GM23338 (cell line): ENCODE measurements at regions not wholly inside any gene's neighbourhood (a gene's known extent, or its start where the extent isn't known, plus 50 kb on each side); places are given as distances from the start of the nearest gene placed in this dataset.

Experiments
- ATAC-seq: fragments of 200-7000 bp; cut with Tn5 transposase; 3 replicates; pipeline ENCODE4 v1.9.1; 2020
- DNase-seq: peaks from one replicate; pipeline ENCODE4 v3.0.0-alpha.2; 2015; ENCODE audit warnings: low spot score
- H2AFZ ChIP-seq: fragments of 200-600 bp; sonication (generic); 2 replicates; pipeline ENCODE4 v1.8.0; 2016; ENCODE audit warnings: antibody characterized with exemption, mild to moderate bottlenecking, moderate library complexity
- H3F3A ChIP-seq: fragments of 200-600 bp; sonication (generic); replicated peaks from 2 replicates; pipeline ENCODE4 v1.8.0; 2017; ENCODE audit warnings: antibody characterized with exemption, mixed run types, low read depth
- H3K27ac ChIP-seq: fragments of 200-600 bp; sonication (generic); 2 replicates; pipeline ENCODE4 v1.6.1; 2016; ENCODE audit warnings: low read depth
- H3K27me3 ChIP-seq: fragments of 200-600 bp; sonication (generic); 2 replicates; pipeline ENCODE4 v1.8.0; 2016; ENCODE audit warnings: mild to moderate bottlenecking, mixed run types, moderate library complexity; ENCODE audit not compliant: insufficient read depth
- H3K36me3 ChIP-seq: fragments of 200-600 bp; sonication (generic); 2 replicates; pipeline ENCODE4 v1.8.0; 2016; ENCODE audit warnings: mild to moderate bottlenecking; ENCODE audit not compliant: insufficient read depth
- H3K4me1 ChIP-seq: fragments of 200-600 bp; sonication (generic); 2 replicates; pipeline ENCODE4 v1.8.0; 2016; ENCODE audit warnings: mild to moderate bottlenecking, moderate library complexity; ENCODE audit not compliant: insufficient read depth
- H3K4me2 ChIP-seq: fragments of 200-600 bp; sonication (generic); 2 replicates; pipeline ENCODE4 v1.7.1; 2017; ENCODE audit warnings: mixed run types
- H3K4me3 ChIP-seq: fragments of 200-600 bp; sonication (generic); 2 replicates; pipeline ENCODE4 v1.6.1; 2016; ENCODE audit warnings: mixed run types
- H3K79me2 ChIP-seq: fragments of 200-600 bp; sonication (generic); replicated peaks from 2 replicates; pipeline ENCODE4 v1.8.0; 2017; ENCODE audit warnings: mild to moderate bottlenecking; ENCODE audit not compliant: insufficient read depth
- H3K9me2 ChIP-seq: fragments of 200-600 bp; sonication (generic); 2 replicates; pipeline ENCODE4 v1.8.0; 2017; ENCODE audit not compliant: insufficient read depth
- H4K20me1 ChIP-seq: fragments of 200-600 bp; sonication (generic); replicated peaks from 2 replicates; pipeline ENCODE4 v1.8.0; 2017; ENCODE audit warnings: mild to moderate bottlenecking; ENCODE audit not compliant: insufficient read depth
- H3K27ac Mint-ChIP-seq: 2 replicates; pipeline ENCODE4 v1.8.0; 2020; ENCODE audit warnings: inconsistent platforms, mild to moderate bottlenecking, moderate library complexity, mixed read lengths
- H3K27me3 Mint-ChIP-seq: 3 replicates; pipeline ENCODE4 v1.8.0; 2022; ENCODE audit warnings: low read depth, mild to moderate bottlenecking, moderate library complexity, mixed read lengths, inconsistent platforms; ENCODE audit not compliant: insufficient read depth, poor library complexity
- H3K36me3 Mint-ChIP-seq: 3 replicates; pipeline ENCODE4 v1.8.0; 2021; ENCODE audit warnings: low read depth, mild to moderate bottlenecking, inconsistent platforms, moderate library complexity, mixed read lengths
- H3K4me1 Mint-ChIP-seq: 3 replicates; pipeline ENCODE4 v1.8.0; 2020; ENCODE audit warnings: mild to moderate bottlenecking, inconsistent platforms, mixed read lengths
- H3K4me3 Mint-ChIP-seq: 3 replicates; pipeline ENCODE4 v1.8.0; 2021; ENCODE audit warnings: moderate library complexity, mild to moderate bottlenecking, inconsistent platforms, mixed read lengths
- H3K9me3 Mint-ChIP-seq: 3 replicates; pipeline ENCODE4 v1.8.0; 2020; ENCODE audit warnings: moderate library complexity, mild to moderate bottlenecking, inconsistent platforms, mixed read lengths
- CREB1 ChIP-seq: fragments of 250-450 bp; sonication (Bioruptor Pico); IDR thresholded peaks from 2 replicates; pipeline ENCODE4 v1.5.0; 2020; ENCODE audit warnings: low read depth, mild to moderate bottlenecking, moderate library complexity
- EZH2 ChIP-seq: fragments of 200-600 bp; sonication (generic); IDR thresholded peaks from one replicate; pipeline ENCODE4 v1.8.0; 2017; ENCODE audit warnings: antibody characterized with exemption, mild to moderate bottlenecking, low read depth; ENCODE audit not compliant: unreplicated experiment
- EZH2phosphoT487 ChIP-seq: fragments of 200-600 bp; sonication (generic); IDR thresholded peaks from one replicate; pipeline ENCODE4 v1.8.1; 2018; ENCODE audit warnings: antibody characterized with exemption; ENCODE audit not compliant: unreplicated experiment
- POLR2AphosphoS5 ChIP-seq: IDR thresholded peaks from 2 replicates; pipeline ENCODE4 v1.6.1; 2016; ENCODE audit warnings: antibody characterized with exemption, low read depth
- ZNF114 ChIP-seq: fragments of 250-450 bp; sonication (Bioruptor Pico); IDR thresholded peaks from 2 replicates; pipeline ENCODE4 v1.5.0; 2020; ENCODE audit warnings: mild to moderate bottlenecking, moderate library complexity
- ZNF331 ChIP-seq: fragments of 250-450 bp; sonication (Bioruptor Pico); IDR thresholded peaks from 2 replicates; pipeline ENCODE4 v1.5.0; 2020; ENCODE audit warnings: low read depth, mild to moderate bottlenecking, moderate library complexity
- TF ChIP-seq, protein P1 (sequence below), 2 experiments: fragments of 200-600 bp in 1 of 2; sonication (generic) in 1 of 2; conservative IDR thresholded peaks; 2 replicates each; pipeline versions ENCODE4 v1.5.1 to v1.6.1; 2016 to 2017; ENCODE audit warnings: antibody characterized with exemption in 2 of 2, low read depth in 2 of 2, mild to moderate bottlenecking in 2 of 2, moderate library complexity in 1 of 2
- TF ChIP-seq, protein P2 (sequence below): IDR thresholded peaks from one replicate; pipeline ENCODE4 v1.6.1; 2018; ENCODE audit warnings: antibody characterized with exemption; ENCODE audit not compliant: unreplicated experiment
- TF ChIP-seq, protein P3 (sequence below): fragments of 250-450 bp; sonication (Bioruptor Pico); IDR thresholded peaks from 2 replicates; pipeline ENCODE4 v1.5.0; 2020; ENCODE audit warnings: mild to moderate bottlenecking, moderate library complexity

DNA sequence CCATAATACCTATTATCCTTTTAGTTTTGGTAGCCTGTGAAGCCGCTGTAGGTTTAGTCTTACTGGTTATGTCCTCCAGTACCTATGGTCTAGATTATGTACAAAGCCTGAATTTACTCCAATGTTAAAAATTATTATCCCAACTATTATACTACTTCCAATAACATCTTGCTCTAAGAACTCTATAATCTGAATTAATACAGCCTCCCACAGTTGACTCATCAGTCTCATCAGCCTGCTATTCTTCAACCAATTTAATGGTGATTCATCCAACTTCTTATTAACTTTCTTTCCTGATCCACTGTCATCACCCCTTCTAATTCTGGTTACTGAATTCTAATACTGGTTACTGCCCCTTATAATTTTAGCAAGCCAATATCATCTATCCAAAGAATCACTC, 370.3 kb upstream of the OPRM1 start (continued):
- no peak for TF ChIP-seq CREB1
- TF ChIP-seq ZNF331 (CRISPR knock-in tag): no peak
- TF ChIP-seq, protein P1, sequence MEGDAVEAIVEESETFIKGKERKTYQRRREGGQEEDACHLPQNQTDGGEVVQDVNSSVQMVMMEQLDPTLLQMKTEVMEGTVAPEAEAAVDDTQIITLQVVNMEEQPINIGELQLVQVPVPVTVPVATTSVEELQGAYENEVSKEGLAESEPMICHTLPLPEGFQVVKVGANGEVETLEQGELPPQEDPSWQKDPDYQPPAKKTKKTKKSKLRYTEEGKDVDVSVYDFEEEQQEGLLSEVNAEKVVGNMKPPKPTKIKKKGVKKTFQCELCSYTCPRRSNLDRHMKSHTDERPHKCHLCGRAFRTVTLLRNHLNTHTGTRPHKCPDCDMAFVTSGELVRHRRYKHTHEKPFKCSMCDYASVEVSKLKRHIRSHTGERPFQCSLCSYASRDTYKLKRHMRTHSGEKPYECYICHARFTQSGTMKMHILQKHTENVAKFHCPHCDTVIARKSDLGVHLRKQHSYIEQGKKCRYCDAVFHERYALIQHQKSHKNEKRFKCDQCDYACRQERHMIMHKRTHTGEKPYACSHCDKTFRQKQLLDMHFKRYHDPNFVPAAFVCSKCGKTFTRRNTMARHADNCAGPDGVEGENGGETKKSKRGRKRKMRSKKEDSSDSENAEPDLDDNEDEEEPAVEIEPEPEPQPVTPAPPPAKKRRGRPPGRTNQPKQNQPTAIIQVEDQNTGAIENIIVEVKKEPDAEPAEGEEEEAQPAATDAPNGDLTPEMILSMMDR (conservative IDR thresholded peaks at IDR 0.05; ENCODE audit: low read depth in 2 of 2): no peak
- TF ChIP-seq POLR2AphosphoS5: no peak

DNA sequence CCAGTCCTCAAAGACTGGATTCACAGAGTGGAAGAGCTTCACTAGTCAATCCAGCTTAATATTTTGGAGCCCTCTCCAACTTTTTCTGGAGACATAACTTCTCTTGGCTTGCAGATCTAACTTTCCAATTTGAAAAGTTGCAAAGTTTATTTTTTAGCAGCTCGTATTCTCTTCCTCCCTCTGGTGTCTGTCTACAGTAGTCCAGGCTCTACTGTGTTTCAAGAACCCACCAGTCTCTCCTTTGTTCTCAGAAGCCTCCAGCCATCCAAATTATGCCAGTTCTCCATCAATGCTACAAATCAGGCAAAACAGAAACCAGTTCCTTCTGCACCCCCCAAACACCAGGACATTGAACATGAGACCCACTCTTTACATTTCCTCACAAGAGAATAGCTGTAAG, 376.1 kb upstream of the OPRM1 start:
- Mint-ChIP-seq H3K27me3 (no peaks in the 10 kb centered on the region), H3K4me3 (no peak overlapping the region), H3K9me3 (peaks cover 3% of the 10 kb centered on the region; the same call in 2 of the 3 replicates), H3K4me1 (peaks cover 12% of the 10 kb centered on the region; the same call in 2 of the 3 replicates), H3K36me3 (peaks cover 3% of the 10 kb centered on the region; the same call in 2 of the 3 replicates), H3K27ac (no peak overlapping the region)
- no peaks in the 10 kb centered on the region for H3K27me3 ChIP-seq
- no peaks in the 10 kb centered on the region for H3F3A ChIP-seq
- no peaks in the 10 kb centered on the region for H3K9me2 ChIP-seq
- DNase-seq: no peak
- peaks cover 18% of the 10 kb centered on the region; the same call in 1 of the 2 replicates for H3K4me1 ChIP-seq
- no peaks in the 10 kb centered on the region for H4K20me1 ChIP-seq
- no peak overlapping the region for H3K27ac ChIP-seq
- no peaks in the 10 kb centered on the region for H3K79me2 ChIP-seq
- no peak overlapping the region; the same call in 1 of the 2 replicates for H2AFZ ChIP-seq
- no peaks in the 10 kb centered on the region for H3K36me3 ChIP-seq
- H3K4me3 ChIP-seq: no peak overlapping the region
- H3K4me2 ChIP-seq: no peak overlapping the region
- no peak for ATAC-seq
- TF ChIP-seq, protein P1 (conservative IDR thresholded peaks at IDR 0.05; ENCODE audit: low read depth in 2 of 2): 0 out of 4 replicates have a peak, but pooled peaks of 1 of the 2 experiments have one; percentile 11
- TF ChIP-seq POLR2AphosphoS5: no peak
- TF ChIP-seq EZH2phosphoT487: no peak
- TF ChIP-seq, protein P2, sequence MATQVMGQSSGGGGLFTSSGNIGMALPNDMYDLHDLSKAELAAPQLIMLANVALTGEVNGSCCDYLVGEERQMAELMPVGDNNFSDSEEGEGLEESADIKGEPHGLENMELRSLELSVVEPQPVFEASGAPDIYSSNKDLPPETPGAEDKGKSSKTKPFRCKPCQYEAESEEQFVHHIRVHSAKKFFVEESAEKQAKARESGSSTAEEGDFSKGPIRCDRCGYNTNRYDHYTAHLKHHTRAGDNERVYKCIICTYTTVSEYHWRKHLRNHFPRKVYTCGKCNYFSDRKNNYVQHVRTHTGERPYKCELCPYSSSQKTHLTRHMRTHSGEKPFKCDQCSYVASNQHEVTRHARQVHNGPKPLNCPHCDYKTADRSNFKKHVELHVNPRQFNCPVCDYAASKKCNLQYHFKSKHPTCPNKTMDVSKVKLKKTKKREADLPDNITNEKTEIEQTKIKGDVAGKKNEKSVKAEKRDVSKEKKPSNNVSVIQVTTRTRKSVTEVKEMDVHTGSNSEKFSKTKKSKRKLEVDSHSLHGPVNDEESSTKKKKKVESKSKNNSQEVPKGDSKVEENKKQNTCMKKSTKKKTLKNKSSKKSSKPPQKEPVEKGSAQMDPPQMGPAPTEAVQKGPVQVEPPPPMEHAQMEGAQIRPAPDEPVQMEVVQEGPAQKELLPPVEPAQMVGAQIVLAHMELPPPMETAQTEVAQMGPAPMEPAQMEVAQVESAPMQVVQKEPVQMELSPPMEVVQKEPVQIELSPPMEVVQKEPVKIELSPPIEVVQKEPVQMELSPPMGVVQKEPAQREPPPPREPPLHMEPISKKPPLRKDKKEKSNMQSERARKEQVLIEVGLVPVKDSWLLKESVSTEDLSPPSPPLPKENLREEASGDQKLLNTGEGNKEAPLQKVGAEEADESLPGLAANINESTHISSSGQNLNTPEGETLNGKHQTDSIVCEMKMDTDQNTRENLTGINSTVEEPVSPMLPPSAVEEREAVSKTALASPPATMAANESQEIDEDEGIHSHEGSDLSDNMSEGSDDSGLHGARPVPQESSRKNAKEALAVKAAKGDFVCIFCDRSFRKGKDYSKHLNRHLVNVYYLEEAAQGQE: no peak
- TF ChIP-seq ZNF114 (CRISPR knock-in tag): no peak
- TF ChIP-seq, protein P3, sequence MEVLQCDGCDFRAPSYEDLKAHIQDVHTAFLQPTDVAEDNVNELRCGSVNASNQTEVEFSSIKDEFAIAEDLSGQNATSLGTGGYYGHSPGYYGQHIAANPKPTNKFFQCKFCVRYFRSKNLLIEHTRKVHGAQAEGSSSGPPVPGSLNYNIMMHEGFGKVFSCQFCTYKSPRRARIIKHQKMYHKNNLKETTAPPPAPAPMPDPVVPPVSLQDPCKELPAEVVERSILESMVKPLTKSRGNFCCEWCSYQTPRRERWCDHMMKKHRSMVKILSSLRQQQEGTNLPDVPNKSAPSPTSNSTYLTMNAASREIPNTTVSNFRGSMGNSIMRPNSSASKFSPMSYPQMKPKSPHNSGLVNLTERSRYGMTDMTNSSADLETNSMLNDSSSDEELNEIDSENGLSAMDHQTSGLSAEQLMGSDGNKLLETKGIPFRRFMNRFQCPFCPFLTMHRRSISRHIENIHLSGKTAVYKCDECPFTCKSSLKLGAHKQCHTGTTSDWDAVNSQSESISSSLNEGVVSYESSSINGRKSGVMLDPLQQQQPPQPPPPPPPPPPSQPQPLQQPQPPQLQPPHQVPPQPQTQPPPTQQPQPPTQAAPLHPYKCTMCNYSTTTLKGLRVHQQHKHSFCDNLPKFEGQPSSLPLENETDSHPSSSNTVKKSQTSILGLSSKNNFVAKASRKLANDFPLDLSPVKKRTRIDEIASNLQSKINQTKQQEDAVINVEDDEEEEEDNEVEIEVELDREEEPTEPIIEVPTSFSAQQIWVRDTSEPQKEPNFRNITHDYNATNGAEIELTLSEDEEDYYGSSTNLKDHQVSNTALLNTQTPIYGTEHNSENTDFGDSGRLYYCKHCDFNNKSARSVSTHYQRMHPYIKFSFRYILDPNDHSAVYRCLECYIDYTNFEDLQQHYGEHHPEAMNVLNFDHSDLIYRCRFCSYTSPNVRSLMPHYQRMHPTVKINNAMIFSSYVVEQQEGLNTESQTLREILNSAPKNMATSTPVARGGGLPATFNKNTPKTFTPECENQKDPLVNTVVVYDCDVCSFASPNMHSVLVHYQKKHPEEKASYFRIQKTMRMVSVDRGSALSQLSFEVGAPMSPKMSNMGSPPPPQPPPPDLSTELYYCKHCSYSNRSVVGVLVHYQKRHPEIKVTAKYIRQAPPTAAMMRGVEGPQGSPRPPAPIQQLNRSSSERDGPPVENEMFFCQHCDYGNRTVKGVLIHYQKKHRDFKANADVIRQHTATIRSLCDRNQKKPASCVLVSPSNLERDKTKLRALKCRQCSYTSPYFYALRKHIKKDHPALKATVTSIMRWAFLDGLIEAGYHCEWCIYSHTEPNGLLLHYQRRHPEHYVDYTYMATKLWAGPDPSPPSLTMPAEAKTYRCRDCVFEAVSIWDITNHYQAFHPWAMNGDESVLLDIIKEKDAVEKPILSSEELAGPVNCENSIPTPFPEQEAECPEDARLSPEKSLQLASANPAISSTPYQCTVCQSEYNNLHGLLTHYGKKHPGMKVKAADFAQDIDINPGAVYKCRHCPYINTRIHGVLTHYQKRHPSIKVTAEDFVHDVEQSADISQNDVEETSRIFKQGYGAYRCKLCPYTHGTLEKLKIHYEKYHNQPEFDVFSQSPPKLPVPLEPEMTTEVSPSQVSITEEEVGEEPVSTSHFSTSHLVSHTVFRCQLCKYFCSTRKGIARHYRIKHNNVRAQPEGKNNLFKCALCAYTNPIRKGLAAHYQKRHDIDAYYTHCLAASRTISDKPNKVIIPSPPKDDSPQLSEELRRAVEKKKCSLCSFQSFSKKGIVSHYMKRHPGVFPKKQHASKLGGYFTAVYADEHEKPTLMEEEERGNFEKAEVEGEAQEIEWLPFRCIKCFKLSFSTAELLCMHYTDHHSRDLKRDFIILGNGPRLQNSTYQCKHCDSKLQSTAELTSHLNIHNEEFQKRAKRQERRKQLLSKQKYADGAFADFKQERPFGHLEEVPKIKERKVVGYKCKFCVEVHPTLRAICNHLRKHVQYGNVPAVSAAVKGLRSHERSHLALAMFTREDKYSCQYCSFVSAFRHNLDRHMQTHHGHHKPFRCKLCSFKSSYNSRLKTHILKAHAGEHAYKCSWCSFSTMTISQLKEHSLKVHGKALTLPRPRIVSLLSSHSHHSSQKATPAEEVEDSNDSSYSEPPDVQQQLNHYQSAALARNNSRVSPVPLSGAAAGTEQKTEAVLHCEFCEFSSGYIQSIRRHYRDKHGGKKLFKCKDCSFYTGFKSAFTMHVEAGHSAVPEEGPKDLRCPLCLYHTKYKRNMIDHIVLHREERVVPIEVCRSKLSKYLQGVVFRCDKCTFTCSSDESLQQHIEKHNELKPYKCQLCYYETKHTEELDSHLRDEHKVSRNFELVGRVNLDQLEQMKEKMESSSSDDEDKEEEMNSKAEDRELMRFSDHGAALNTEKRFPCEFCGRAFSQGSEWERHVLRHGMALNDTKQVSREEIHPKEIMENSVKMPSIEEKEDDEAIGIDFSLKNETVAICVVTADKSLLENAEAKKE (CRISPR knock-in tag): no peak
- TF ChIP-seq EZH2: no peak
